Heart left ventricle (tissue), 13 donors: ENCODE measurements at regions not wholly inside any gene's neighbourhood (a gene's known extent, or its start where the extent isn't known, plus 50 kb on each side); places are given as distances from the start of the nearest gene placed in this dataset.

Experiments
- POLR2A ChIP-seq, 2 donors: fragments of 450-650 bp; IDR thresholded peaks; one replicate each; pipeline ENCODE4 v1.6.1; 2017; ENCODE audit warnings: antibody characterized with exemption in 2 of 2, mild to moderate bottlenecking in 2 of 2, moderate library complexity in 2 of 2
- TF ChIP-seq, protein P1 (sequence below), 12 donors: fragments of 200-600 bp; sonication (generic) in 4 of 12; IDR thresholded peaks; one replicate each; pipeline versions ENCODE4 v1.5.0 to v1.8.0; 2018 to 2022; ENCODE audit warnings: antibody characterized with exemption in 12 of 12, mild to moderate bottlenecking in 5 of 12
- donor health status: ischemic (EF 13 %, LVEDD 7.1; RV severe dilation, severe dysfunction).
- donor health status: DM: no; HTN: yes; CAD: no.
- donor health status: DM: no; HTN: no; CAD: no.
- donor health status: ischemic (EF 25% LVEDD 6.9; RV normal size, moderate dysfunction).
- donor health status: ischemic (EF 25% LVEDD 5.7; RV mildly dilated, moderate dysfunction).
- donor health status: ischemic (EF 35%, LVEDD 5.7; RV mildly dilated, moderate dysfunction).
- donor health status: nonischemic (EF 11% LVEDD 7.7; RV severe dilation, severe dysfunction).
- donor health status: DM: yes; HTN: yes; CAD: no.
- donor health status: PGD.
- donor health status: ischemic (EF 29% LVEDD 5.4; RV normal size, mild dysfunction).
- donor health status: nonischemic (EF 23%, LVEDD 6.1; RV moderate dilation, normal function).

GRCh38 chr2:74083750-74084149 is 64.0 kb downstream of the BOLA3 start:
- TF ChIP-seq, protein P1, sequence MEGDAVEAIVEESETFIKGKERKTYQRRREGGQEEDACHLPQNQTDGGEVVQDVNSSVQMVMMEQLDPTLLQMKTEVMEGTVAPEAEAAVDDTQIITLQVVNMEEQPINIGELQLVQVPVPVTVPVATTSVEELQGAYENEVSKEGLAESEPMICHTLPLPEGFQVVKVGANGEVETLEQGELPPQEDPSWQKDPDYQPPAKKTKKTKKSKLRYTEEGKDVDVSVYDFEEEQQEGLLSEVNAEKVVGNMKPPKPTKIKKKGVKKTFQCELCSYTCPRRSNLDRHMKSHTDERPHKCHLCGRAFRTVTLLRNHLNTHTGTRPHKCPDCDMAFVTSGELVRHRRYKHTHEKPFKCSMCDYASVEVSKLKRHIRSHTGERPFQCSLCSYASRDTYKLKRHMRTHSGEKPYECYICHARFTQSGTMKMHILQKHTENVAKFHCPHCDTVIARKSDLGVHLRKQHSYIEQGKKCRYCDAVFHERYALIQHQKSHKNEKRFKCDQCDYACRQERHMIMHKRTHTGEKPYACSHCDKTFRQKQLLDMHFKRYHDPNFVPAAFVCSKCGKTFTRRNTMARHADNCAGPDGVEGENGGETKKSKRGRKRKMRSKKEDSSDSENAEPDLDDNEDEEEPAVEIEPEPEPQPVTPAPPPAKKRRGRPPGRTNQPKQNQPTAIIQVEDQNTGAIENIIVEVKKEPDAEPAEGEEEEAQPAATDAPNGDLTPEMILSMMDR (IDR thresholded peaks at IDR 0.05): no peak
- TF ChIP-seq POLR2A (IDR thresholded peaks at IDR 0.05): no peak
